Osteocyte (in vitro differentiated cells): ENCODE measurements at regions not wholly inside any gene's neighbourhood (a gene's known extent, or its start where the extent isn't known, plus 50 kb on each side); places are given as distances from the start of the nearest gene placed in this dataset.

Experiments
- DNase-seq: peaks from one replicate; pipeline ENCODE4 v3.0.0; 2021; ENCODE audit warnings: mixed read lengths; ENCODE audit not compliant: unreplicated experiment; ENCODE audit errors: extremely low spot score
- H3K27ac Mint-ChIP-seq: one replicate; pipeline ENCODE4 v1.8.0; 2021; ENCODE audit warnings: mild to moderate bottlenecking, mixed read lengths; ENCODE audit not compliant: unreplicated experiment
- H3K27me3 Mint-ChIP-seq: one replicate; pipeline ENCODE4 v1.8.0; 2021; ENCODE audit warnings: mixed read lengths; ENCODE audit not compliant: unreplicated experiment
- H3K36me3 Mint-ChIP-seq: one replicate; pipeline ENCODE4 v1.8.0; 2021; ENCODE audit warnings: mixed read lengths; ENCODE audit not compliant: unreplicated experiment
- H3K4me1 Mint-ChIP-seq: one replicate; pipeline ENCODE4 v1.8.0; 2021; ENCODE audit warnings: mixed read lengths; ENCODE audit not compliant: unreplicated experiment
- H3K4me3 Mint-ChIP-seq: one replicate; pipeline ENCODE4 v1.8.0; 2021; ENCODE audit warnings: mild to moderate bottlenecking, moderate library complexity, mixed read lengths; ENCODE audit not compliant: unreplicated experiment
- H3K9me3 Mint-ChIP-seq: one replicate; pipeline ENCODE4 v1.8.0; 2021; ENCODE audit warnings: mixed read lengths; ENCODE audit not compliant: unreplicated experiment
- TF ChIP-seq, protein P1 (sequence below): fragments of 200-600 bp; sonication (generic); IDR thresholded peaks from 2 replicates; pipeline ENCODE4 v1.5.0; 2021; ENCODE audit warnings: antibody characterized with exemption, mild to moderate bottlenecking, moderate library complexity

DNA sequence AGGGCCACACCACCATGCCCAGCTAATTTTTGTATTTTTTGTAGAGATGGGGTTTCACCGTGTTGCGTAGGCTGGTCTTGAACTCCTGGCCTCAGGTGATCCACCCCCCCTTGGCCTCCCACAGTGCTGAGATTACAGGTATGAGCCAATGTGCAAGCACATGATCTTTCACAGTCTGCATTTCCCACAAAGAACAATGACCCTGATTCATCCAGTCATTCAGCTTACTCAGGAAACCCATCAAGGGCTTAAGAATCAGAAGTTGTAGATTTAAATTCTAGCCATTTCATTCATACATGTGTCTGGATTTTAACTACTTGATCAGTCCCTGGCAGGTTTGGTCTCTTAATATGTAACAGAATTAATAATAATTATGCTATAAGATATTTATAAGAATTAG, 2065.7 kb downstream of the MRPL39 start:
- Mint-ChIP-seq H3K36me3 (no peaks in the 10 kb centered on the region), H3K27me3 (no peaks in the 10 kb centered on the region), H3K4me1 (no peaks in the 10 kb centered on the region), H3K4me3 (no peak overlapping the region), H3K27ac (no peak overlapping the region), H3K9me3 (peaks cover 34% of the 10 kb centered on the region)
- no peak for DNase-seq
- TF ChIP-seq, protein P1, sequence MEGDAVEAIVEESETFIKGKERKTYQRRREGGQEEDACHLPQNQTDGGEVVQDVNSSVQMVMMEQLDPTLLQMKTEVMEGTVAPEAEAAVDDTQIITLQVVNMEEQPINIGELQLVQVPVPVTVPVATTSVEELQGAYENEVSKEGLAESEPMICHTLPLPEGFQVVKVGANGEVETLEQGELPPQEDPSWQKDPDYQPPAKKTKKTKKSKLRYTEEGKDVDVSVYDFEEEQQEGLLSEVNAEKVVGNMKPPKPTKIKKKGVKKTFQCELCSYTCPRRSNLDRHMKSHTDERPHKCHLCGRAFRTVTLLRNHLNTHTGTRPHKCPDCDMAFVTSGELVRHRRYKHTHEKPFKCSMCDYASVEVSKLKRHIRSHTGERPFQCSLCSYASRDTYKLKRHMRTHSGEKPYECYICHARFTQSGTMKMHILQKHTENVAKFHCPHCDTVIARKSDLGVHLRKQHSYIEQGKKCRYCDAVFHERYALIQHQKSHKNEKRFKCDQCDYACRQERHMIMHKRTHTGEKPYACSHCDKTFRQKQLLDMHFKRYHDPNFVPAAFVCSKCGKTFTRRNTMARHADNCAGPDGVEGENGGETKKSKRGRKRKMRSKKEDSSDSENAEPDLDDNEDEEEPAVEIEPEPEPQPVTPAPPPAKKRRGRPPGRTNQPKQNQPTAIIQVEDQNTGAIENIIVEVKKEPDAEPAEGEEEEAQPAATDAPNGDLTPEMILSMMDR = no peak

DNA sequence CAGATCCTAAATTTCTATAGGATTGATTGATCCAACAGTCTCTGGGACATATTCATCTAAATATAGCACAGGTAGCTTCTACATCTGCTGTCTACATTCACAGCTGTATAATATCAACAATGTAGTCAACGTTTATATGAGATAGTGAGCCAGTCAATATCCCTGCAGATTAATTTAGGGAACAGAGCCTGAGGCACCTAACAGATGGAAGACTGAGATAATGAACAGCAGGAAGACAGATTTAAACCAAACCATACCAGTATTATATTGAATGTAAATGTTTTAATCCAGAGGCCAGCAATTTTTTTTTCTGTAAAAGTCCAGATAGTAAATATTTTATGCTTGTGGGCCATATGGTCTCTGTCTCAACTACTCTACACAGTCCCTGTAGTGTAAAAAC, 2072.4 kb downstream of the MRPL39 start:
- H3K9me3 Mint-ChIP-seq = peaks cover 46% of the 10 kb centered on the region
- TF ChIP-seq, protein P1 = no peak
- no peaks in the 10 kb centered on the region for H3K27me3 Mint-ChIP-seq
- no peak overlapping the region for H3K27ac Mint-ChIP-seq
- H3K36me3 Mint-ChIP-seq = no peaks in the 10 kb centered on the region
- no peaks in the 10 kb centered on the region for H3K4me1 Mint-ChIP-seq
- no peak for DNase-seq
- no peak overlapping the region for H3K4me3 Mint-ChIP-seq

DNA sequence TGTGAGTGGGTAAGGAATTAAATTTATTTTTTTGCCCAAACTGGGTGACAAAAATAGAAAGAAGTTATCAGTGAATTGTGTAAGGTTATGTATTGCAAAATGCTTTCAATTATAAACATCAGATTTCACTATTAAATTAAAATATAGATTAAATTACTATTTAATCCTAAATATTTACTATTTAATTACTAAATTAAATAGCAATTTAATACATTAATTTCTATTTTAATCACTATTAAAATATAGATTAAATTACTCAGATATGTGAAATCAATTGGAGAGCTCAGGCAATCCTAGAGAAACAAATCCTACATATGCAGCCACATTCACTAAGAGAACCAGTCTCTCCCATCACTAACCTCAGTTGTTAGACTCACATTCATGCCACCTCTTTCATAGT, 2075.8 kb downstream of the MRPL39 start:
- H3K27ac Mint-ChIP-seq = no peak overlapping the region
- TF ChIP-seq, protein P1 = no peak
- no peak overlapping the region for H3K4me3 Mint-ChIP-seq
- H3K4me1 Mint-ChIP-seq = no peaks in the 10 kb centered on the region
- DNase-seq = no peak
- no peaks in the 10 kb centered on the region for H3K36me3 Mint-ChIP-seq
- H3K9me3 Mint-ChIP-seq = peaks cover 48% of the 10 kb centered on the region
- no peaks in the 10 kb centered on the region for H3K27me3 Mint-ChIP-seq

DNA sequence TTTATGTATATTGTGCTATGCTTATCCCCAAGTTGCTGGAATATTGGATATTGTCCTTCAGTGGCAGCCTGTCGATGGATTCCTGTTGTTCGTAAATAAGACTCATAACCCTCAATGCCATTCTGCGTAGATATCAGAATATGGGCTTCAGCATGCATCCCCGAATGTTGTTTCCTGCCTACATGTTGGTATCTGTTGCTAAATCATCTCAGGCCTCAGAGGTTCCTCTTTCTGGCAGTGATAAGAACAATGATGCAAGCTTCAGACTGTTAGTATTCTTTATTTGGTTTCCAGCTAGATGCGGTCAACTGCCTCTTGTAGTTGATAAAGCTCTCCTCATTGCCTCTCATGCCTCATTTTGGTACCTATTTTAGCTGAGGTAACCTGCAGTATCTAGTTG, 2082.6 kb downstream of the MRPL39 start:
- no peak overlapping the region for H3K4me3 Mint-ChIP-seq
- H3K36me3 Mint-ChIP-seq = no peaks in the 10 kb centered on the region
- H3K27ac Mint-ChIP-seq = no peak overlapping the region
- no peaks in the 10 kb centered on the region for H3K27me3 Mint-ChIP-seq
- no peaks in the 10 kb centered on the region for H3K4me1 Mint-ChIP-seq
- peaks cover 36% of the 10 kb centered on the region for H3K9me3 Mint-ChIP-seq
- no peak for DNase-seq
- TF ChIP-seq, protein P1 = no peak

DNA sequence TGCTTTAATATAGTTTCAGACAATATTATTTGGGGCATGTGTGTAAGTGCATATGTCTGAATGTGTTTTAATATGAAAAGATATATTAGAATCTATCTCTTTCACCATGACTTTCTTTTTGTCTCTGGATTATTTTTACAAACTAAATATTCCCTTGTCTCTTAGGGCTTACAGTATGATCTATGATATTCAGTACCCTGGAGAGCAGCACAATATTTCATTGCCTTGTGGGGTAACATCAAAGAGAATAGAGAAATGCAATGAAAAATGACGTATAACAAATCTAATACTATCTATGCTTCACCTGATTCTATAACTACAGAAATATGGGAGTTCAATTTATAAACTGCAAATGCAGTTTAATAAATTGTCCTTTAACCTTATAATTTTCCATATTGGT, 2084.5 kb downstream of the MRPL39 start:
- H3K9me3 Mint-ChIP-seq = peaks cover 30% of the 10 kb centered on the region

More for the DNA sequence above, 2084.5 kb downstream of the MRPL39 start:
- no peaks in the 10 kb centered on the region for H3K36me3 Mint-ChIP-seq
- TF ChIP-seq, protein P1 = no peak
- DNase-seq = no peak
- H3K27ac Mint-ChIP-seq = no peak overlapping the region
- H3K27me3 Mint-ChIP-seq = no peaks in the 10 kb centered on the region
- no peak overlapping the region for H3K4me3 Mint-ChIP-seq
- H3K4me1 Mint-ChIP-seq = no peaks in the 10 kb centered on the region
